Mesenchymal stem cell (in vitro differentiated cells and primary cell): ENCODE measurements at regions not wholly inside any gene's neighbourhood (a gene's known extent, or its start where the extent isn't known, plus 50 kb on each side); places are given as distances from the start of the nearest gene placed in this dataset.

ENCODE experiments used
- DNase-seq: peaks from one replicate; pipeline ENCODE4 v3.0.0-alpha.2; 2013
- H2AFZ ChIP-seq: one replicate; pipeline ENCODE4 v1.6.1; 2013; ENCODE audit warnings: low read depth, mild to moderate bottlenecking, control low read depth, inconsistent platforms, low read length, moderate library complexity
- H2AK5ac ChIP-seq: 2 replicates; pipeline ENCODE4 v1.6.1; 2013; ENCODE audit warnings: low read length, moderate library complexity, mild to moderate bottlenecking, inconsistent platforms; ENCODE audit not compliant: severe bottlenecking
- H2BK120ac ChIP-seq: one replicate; pipeline ENCODE4 v1.6.1; 2013; ENCODE audit warnings: low read depth, mild to moderate bottlenecking, inconsistent platforms, low read length, moderate library complexity
- H2BK12ac ChIP-seq, 2 experiments: one replicate each; pipeline ENCODE4 v1.6.1; 2013; ENCODE audit warnings: inconsistent platforms in 2 of 2, low read length in 2 of 2, mild to moderate bottlenecking in 2 of 2, moderate library complexity in 2 of 2, control low read depth in 1 of 2
- H2BK15ac ChIP-seq: one replicate; pipeline ENCODE4 v1.6.1; 2013; ENCODE audit warnings: mild to moderate bottlenecking, low read depth, inconsistent platforms; ENCODE audit not compliant: poor library complexity, severe bottlenecking
- H2BK5ac ChIP-seq: 2 replicates; pipeline ENCODE4 v1.6.1; 2013; ENCODE audit warnings: low read depth, mild to moderate bottlenecking, low read length, control low read depth, inconsistent platforms; ENCODE audit not compliant: poor library complexity, severe bottlenecking
- H3K14ac ChIP-seq, 2 experiments: one replicate each; pipeline ENCODE4 v1.6.1; 2013; ENCODE audit warnings: inconsistent platforms in 2 of 2, low read length in 2 of 2, control low read depth in 1 of 2, mild to moderate bottlenecking in 1 of 2, moderate library complexity in 1 of 2
- H3K18ac ChIP-seq, 2 experiments: one replicate each; pipeline ENCODE4 v1.6.1; 2013; ENCODE audit warnings: inconsistent platforms in 2 of 2, low read length in 2 of 2, control low read depth in 1 of 2, low read depth in 1 of 2, mild to moderate bottlenecking in 1 of 2
- H3K23ac ChIP-seq, 2 experiments: one replicate each; pipeline ENCODE4 v1.6.1; 2013; ENCODE audit warnings: inconsistent platforms in 2 of 2, low read length in 2 of 2, mild to moderate bottlenecking in 2 of 2, moderate library complexity in 2 of 2, control low read depth in 1 of 2
- H3K27ac ChIP-seq: 2 replicates; pipeline ENCODE4 v1.5.1; 2013; ENCODE audit warnings: mild to moderate bottlenecking, moderate library complexity, low read length, control low read depth, inconsistent platforms; ENCODE audit not compliant: poor library complexity, severe bottlenecking
- H3K27me3 ChIP-seq, 2 experiments: 2 replicates each; pipeline versions ENCODE4 v1.6.1 to v1.7.0; 2013; ENCODE audit warnings: low read length in 2 of 2, mild to moderate bottlenecking in 2 of 2, moderate library complexity in 2 of 2, control low read depth in 1 of 2, inconsistent platforms in 1 of 2; ENCODE audit not compliant: control insufficient read depth in 1 of 2, insufficient read depth in 1 of 2
- H3K36me3 ChIP-seq, 2 experiments: 2 replicates each; pipeline versions ENCODE4 v1.6.1 to v1.7.0; 2013; ENCODE audit warnings: low read length in 2 of 2, control low read depth in 1 of 2, inconsistent platforms in 1 of 2, low read depth in 1 of 2, mild to moderate bottlenecking in 1 of 2; ENCODE audit not compliant: insufficient read depth in 2 of 2, control insufficient read depth in 1 of 2
- H3K4ac ChIP-seq, 2 experiments: one replicate each; pipeline ENCODE4 v1.6.1; 2013; ENCODE audit warnings: inconsistent platforms in 2 of 2, low read length in 2 of 2, mild to moderate bottlenecking in 2 of 2, moderate library complexity in 2 of 2, control low read depth in 1 of 2, low read depth in 1 of 2
- H3K4me1 ChIP-seq: 2 replicates; pipeline ENCODE4 v1.6.1; 2013; ENCODE audit warnings: low read depth, low read length, control low read depth; ENCODE audit not compliant: control insufficient read depth, insufficient read depth
- H3K4me2 ChIP-seq: 2 replicates; pipeline ENCODE4 v1.6.1; 2013; ENCODE audit warnings: low read length, mild to moderate bottlenecking, inconsistent platforms; ENCODE audit not compliant: poor library complexity, severe bottlenecking
- H3K4me3 ChIP-seq, 2 experiments: 2 replicates each; pipeline versions ENCODE4 v1.5.1 to v1.7.0; 2013; ENCODE audit warnings: low read length in 2 of 2, mild to moderate bottlenecking in 2 of 2, control low read depth in 1 of 2, low read depth in 1 of 2; ENCODE audit not compliant: insufficient read depth in 1 of 2
- H3K79me1 ChIP-seq: replicated peaks from 2 replicates; pipeline ENCODE4 v1.6.1; 2013; ENCODE audit warnings: mild to moderate bottlenecking, control low read depth, low read length, inconsistent platforms; ENCODE audit not compliant: poor library complexity, severe bottlenecking
- H3K9ac ChIP-seq: 2 replicates; pipeline ENCODE4 v1.7.0; 2013; ENCODE audit warnings: mild to moderate bottlenecking, low read length, moderate library complexity
- H3K9me3 ChIP-seq: 2 replicates; pipeline ENCODE4 v1.7.0; 2013; ENCODE audit warnings: mild to moderate bottlenecking, low read length; ENCODE audit not compliant: control insufficient read depth
- H4K8ac ChIP-seq: one replicate; pipeline ENCODE4 v1.6.1; 2013; ENCODE audit warnings: inconsistent platforms, mild to moderate bottlenecking, low read length, moderate library complexity
- H4K91ac ChIP-seq: one replicate; pipeline ENCODE4 v1.6.1; 2013; ENCODE audit warnings: mild to moderate bottlenecking, low read length, inconsistent platforms
- whole genome bisulfite sequencing: methylation state at CpG from one replicate; pipeline ENCODE4 v1.1.7; 2013; ENCODE audit warnings: mixed read lengths; 5-methylcytosine and 5-hydroxymethylcytosine counted together

DNA sequence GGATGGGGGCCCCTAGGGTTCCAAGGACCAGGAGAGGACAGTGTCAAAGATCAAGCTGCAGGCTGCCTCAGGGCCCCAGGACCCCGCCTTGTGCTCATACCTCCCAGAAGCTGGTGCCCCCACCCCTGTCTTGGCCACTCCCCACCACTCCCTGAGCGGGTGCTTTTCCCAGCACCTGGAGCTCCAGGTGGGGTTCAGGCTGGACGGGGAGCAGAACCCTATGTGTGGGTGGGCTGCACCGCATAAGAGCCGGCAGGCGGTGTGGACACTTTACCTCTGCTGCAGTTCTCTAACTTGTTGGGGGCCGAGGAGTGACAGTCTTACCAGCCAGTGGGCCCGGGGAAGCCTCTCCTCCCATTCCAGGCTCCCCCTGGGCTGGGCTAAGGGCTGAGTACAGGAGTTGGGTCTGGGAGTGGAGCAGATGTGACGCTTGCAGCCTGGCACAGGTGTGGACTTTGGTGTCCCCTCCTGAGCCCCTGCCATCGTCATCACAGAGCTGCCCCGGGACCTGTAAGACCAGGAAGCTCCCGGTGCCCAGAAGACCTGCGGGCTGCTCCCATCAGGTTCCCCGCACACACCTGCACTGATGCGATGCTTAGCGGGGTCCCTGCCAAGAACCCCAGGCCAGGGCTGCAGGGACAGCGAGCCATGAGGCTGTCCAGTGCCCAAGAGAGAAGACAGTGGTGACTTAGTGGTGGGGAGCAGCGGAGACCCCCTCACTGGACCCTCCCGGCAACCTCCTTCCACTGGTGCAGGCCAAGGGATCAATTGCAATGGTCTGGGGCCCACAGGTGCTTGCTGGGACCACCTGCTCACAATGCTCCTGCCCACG is 674.5 kb downstream of the BRD1 start:
- H3K36me3 ChIP-seq = no peaks in the 10 kb centered on the region
- no peak overlapping the region for H2AK5ac ChIP-seq
- WGBS = 82% methylated on average over 16 of the region's 20 CpGs
- H3K4ac ChIP-seq = no peak overlapping the region
- no peak overlapping the region for H4K8ac ChIP-seq
- H3K4me1 ChIP-seq = no peaks in the 10 kb centered on the region
- H2BK12ac ChIP-seq = no peak overlapping the region
- H2AFZ ChIP-seq = no peak overlapping the region
- H3K4me2 ChIP-seq = no peak overlapping the region
- no peak overlapping the region for H3K9ac ChIP-seq
- H3K27ac ChIP-seq = no peak overlapping the region
- peaks cover 0 to 5% of the 10 kb centered on the region in 2 experiments for H3K27me3 ChIP-seq
- H2BK15ac ChIP-seq = no peak overlapping the region
- no peak overlapping the region for H3K14ac ChIP-seq
- H2BK120ac ChIP-seq = no peak overlapping the region
- no peak overlapping the region for H2BK5ac ChIP-seq
- no peak overlapping the region for H4K91ac ChIP-seq
- H3K79me1 ChIP-seq = no peaks in the 10 kb centered on the region
- no peak overlapping the region for H3K18ac ChIP-seq
- no peak for DNase-seq
- no peaks in the 10 kb centered on the region for H3K9me3 ChIP-seq
- no peak overlapping the region for H3K4me3 ChIP-seq
- H3K23ac ChIP-seq = no peak overlapping the region

DNA sequence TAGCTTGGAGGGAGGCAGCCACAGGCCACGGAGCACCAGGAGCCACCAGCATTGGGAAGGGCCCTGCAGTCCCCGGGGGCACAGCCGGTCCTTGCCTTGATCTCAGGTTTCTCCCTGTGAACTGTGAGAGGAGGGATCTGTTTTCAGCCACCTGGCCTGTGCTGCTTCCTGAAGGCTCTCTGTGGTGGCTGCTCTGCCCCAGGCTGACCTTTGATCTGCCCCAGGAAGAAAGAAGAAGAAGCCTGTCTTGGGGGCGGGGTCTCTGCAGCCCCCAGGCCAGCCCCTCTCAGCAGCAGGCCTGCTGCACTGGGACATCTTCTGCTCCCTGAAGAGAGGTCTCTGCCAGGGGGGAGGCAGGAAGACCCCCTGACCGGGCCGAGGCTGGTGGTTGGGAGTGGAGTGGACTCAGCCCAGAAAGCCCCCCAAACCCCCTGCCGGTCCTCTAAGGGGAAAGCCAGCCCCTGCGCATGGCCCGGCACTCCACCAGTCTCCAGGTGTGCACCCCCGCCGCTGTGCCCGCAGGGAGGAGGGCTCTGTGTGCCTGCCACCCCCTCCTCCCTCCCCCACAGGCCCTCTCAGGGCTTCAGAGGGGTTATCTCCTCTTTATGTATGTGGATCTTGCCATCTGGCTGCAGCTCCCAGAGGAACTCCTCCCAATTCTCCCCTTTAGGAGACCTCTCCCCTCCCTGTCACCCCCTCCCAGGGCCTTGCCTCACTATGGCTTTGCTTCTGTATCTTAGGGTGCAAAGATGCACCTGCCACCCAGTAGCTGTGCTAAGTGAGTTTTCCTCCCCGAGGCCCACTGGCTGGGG is 675.3 kb downstream of the BRD1 start:
- Histone ChIP-seq H3K27ac (no peak overlapping the region), H4K91ac (no peak overlapping the region), H3K79me1 (no peaks in the 10 kb centered on the region), H2AFZ (no peak overlapping the region), H3K18ac (no peak overlapping the region), H3K4me1 (no peaks in the 10 kb centered on the region), H3K14ac (no peak overlapping the region), H2BK12ac (no peak overlapping the region), H2BK15ac (no peak overlapping the region), H3K4me3 (no peak overlapping the region), H2BK120ac (no peak overlapping the region), H3K27me3 (peaks cover 0 to 5% of the 10 kb centered on the region in 2 experiments), H4K8ac (no peak overlapping the region), H3K9me3 (no peaks in the 10 kb centered on the region), H2BK5ac (no peak overlapping the region), H2AK5ac (no peak overlapping the region), H3K23ac (no peak overlapping the region), H3K9ac (no peak overlapping the region), H3K4ac (no peak overlapping the region), H3K36me3 (no peaks in the 10 kb centered on the region), H3K4me2 (no peak overlapping the region)
- no peak for DNase-seq
- WGBS = 25% methylated on average over 13 of the region's 13 CpGs

DNA sequence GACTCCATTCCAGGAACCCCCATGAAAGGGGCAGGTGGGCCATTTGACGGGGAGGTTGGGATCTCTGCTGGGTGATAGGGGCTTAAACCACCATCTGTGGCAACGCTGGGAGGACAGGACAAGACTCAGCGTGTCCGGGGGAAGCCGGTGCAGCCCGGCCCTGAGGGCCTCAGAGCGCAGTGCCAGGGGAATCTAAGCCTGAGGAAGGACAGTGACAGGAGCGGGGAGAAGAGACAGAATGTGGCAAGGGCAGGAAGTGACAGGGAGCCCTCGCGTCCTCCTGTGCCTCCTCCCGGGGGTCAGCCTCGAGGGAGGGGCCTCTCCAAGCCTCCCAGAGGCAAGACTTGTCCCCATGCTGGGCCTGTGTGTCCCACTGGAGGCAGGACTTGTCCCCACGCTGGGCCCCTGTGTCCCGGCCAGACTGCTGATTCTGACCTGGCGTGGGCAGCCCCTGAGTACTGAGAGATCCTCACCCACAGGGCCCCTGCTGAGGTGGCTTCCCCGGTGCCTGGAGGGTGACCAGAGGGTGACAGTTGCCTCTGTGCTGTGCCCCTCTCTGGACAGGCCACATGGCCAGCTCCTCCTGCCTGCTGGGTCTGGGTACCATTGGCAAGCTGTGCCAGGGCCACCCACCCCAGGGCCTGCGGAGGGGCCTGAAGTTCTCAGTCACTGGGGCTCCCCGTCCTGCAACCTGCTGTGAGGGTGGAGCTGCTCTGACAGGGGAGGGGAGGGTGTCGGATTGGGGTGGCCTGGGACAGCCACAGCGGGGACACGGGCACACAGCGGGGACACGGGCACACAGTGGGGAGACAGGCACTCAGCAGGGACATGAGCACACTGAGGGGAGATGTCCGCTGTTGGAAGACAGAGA is 676.2 kb downstream of the BRD1 start:
- Histone ChIP-seq H2AFZ (no peak overlapping the region), H2BK120ac (no peak overlapping the region), H3K9ac (no peak overlapping the region), H3K23ac (no peak overlapping the region), H3K36me3 (no peaks in the 10 kb centered on the region), H2AK5ac (no peak overlapping the region), H3K27me3 (peaks cover 0 to 5% of the 10 kb centered on the region in 2 experiments), H4K91ac (no peak overlapping the region), H2BK5ac (no peak overlapping the region), H3K4me1 (no peaks in the 10 kb centered on the region), H3K4me2 (no peak overlapping the region), H3K4me3 (no peak overlapping the region), H2BK12ac (no peak overlapping the region), H3K18ac (no peak overlapping the region), H3K27ac (no peak overlapping the region), H2BK15ac (no peak overlapping the region), H3K4ac (no peak overlapping the region), H3K9me3 (no peaks in the 10 kb centered on the region), H3K79me1 (no peaks in the 10 kb centered on the region), H4K8ac (no peak overlapping the region), H3K14ac (no peak overlapping the region)
- DNase-seq = no peak
- WGBS = 62% methylated on average over 24 of the region's 24 CpGs
